HCT116 (cell line): ENCODE measurements at regions not wholly inside any gene's neighbourhood (a gene's known extent, or its start where the extent isn't known, plus 50 kb on each side); places are given as distances from the start of the nearest gene placed in this dataset.

Experiments
- ATAC-seq: fragments of 200-7000 bp; cut with Tn5 transposase; 2 replicates; pipeline ENCODE4 v1.9.1; 2020; ENCODE audit warnings: mild to moderate bottlenecking, moderate library complexity
- BruUV-seq: library from RNA; stranded (reverse); fragments of 400-500 nt; replicated peaks from 2 replicates; lab custom pipeline; 2021; lab: Mats Ljungman, UMichigan
- CTCF ChIA-PET: fragments of 300-600 bp; sonication (Branson Sonifier 250); formaldehyde crosslinking; loops from one replicate; lab custom pipeline; 2021; ENCODE audit warnings: antibody characterized with exemption; lab: Charles Lee
- POLR2A ChIA-PET: fragments of 300-600, 350-600 bp; sonication (Branson Sonifier 250); formaldehyde crosslinking; loops from one replicate; lab custom pipeline; 2021; ENCODE audit warnings: antibody characterized with exemption; lab: Charles Lee
- RAD21 ChIA-PET, 2 experiments: fragments of 300-600 bp; sonication (Branson Sonifier 250); formaldehyde crosslinking; loops; one replicate each; lab custom pipeline; 2023; ENCODE audit warnings: low total read pairs in 2 of 2; ENCODE audit not compliant: uncharacterized antibody in 2 of 2, unreplicated experiment in 2 of 2, low non-redundant PET in 1 of 2; lab: Charles Lee
- DNase-seq: peaks from one replicate; pipeline ENCODE4 v3.0.0-alpha.2; 2010; ENCODE audit warnings: low read depth, low spot score
- H2AFZ ChIP-seq: fragments of 200-600 bp; shearing (Covaris generic), sonication (generic); 2 replicates; pipeline ENCODE4 v1.6.1; 2017; ENCODE audit warnings: low read depth, mixed run types, mixed read lengths, antibody characterized with exemption, low read length; ENCODE audit not compliant: poor library complexity, severe bottlenecking
- H3K27ac ChIP-seq: 2 replicates; pipeline ENCODE4 v1.5.1; 2012; ENCODE audit warnings: low read depth, low read length
- H3K27me3 ChIP-seq: fragments of 200-600 bp; sonication (generic); 2 replicates; pipeline ENCODE4 v1.6.1; 2016; ENCODE audit warnings: mixed run types, low read length, mixed read lengths; ENCODE audit not compliant: insufficient read depth
- H3K36me3 ChIP-seq, 2 experiments: fragments of 200-500 bp in 1 of 2; fragments of 200-600 bp in 1 of 2; sonication (Bioruptor generic) in 1 of 2; sonication (generic) in 1 of 2; 2 replicates each; pipeline versions ENCODE4 v1.5.1 to v1.6.1; 2014 to 2016; ENCODE audit warnings: low read length in 2 of 2, inconsistent platforms in 1 of 2, mixed read lengths in 1 of 2, mixed run types in 1 of 2; ENCODE audit not compliant: insufficient read depth in 2 of 2, control insufficient read depth in 1 of 2
- H3K4me1 ChIP-seq, 2 experiments: fragments of 200-600 bp in 1 of 2; sonication (generic) in 1 of 2; 2 replicates each; pipeline versions ENCODE4 v1.5.1 to v1.6.1; 2012 to 2017; ENCODE audit warnings: low read length in 2 of 2, inconsistent platforms in 1 of 2, mild to moderate bottlenecking in 1 of 2, mixed read lengths in 1 of 2, mixed run types in 1 of 2, moderate library complexity in 1 of 2; ENCODE audit not compliant: insufficient read depth in 2 of 2, control insufficient read depth in 1 of 2
- H3K4me2 ChIP-seq: fragments of 200-600 bp; sonication (generic); 2 replicates; pipeline ENCODE4 v1.6.1; 2017; ENCODE audit warnings: mixed run types, low read length, mixed read lengths
- H3K4me3 ChIP-seq, 2 experiments: fragments of 200-600 bp in 1 of 2; sonication (generic) in 1 of 2; replicated peaks in 1 of 2; 2 replicates each; pipeline ENCODE4 v1.5.1; 2011 to 2016; ENCODE audit warnings: low read length in 2 of 2, control low read depth in 1 of 2, low read depth in 1 of 2, mild to moderate bottlenecking in 1 of 2, mixed read lengths in 1 of 2, mixed run types in 1 of 2
- H3K79me2 ChIP-seq: fragments of 200-600 bp; sonication (generic); 2 replicates; pipeline ENCODE4 v1.6.1; 2017; ENCODE audit warnings: mild to moderate bottlenecking, mixed run types, low read length, moderate library complexity, mixed read lengths; ENCODE audit not compliant: insufficient read depth
- H3K9ac ChIP-seq: fragments of 200-600 bp; sonication (generic); 2 replicates; pipeline ENCODE4 v1.6.1; 2016; ENCODE audit warnings: low read length, mixed read lengths
- H3K9me2 ChIP-seq: fragments of 200-600 bp; sonication (generic), shearing (Covaris generic); 2 replicates; pipeline ENCODE4 v1.6.1; 2017; ENCODE audit warnings: mixed run types, mild to moderate bottlenecking, moderate library complexity; ENCODE audit not compliant: insufficient read depth
- H3K9me3 ChIP-seq, 2 experiments: fragments of 200-500 bp in 1 of 2; fragments of 200-600 bp in 1 of 2; sonication (Bioruptor generic) in 1 of 2; sonication (generic) in 1 of 2; 2 replicates each; pipeline ENCODE4 v1.6.1; 2014 to 2017; ENCODE audit warnings: low read length in 2 of 2, mixed read lengths in 2 of 2, inconsistent platforms in 1 of 2, low read depth in 1 of 2, mild to moderate bottlenecking in 1 of 2, mixed run types in 1 of 2, moderate library complexity in 1 of 2; ENCODE audit not compliant: control insufficient read depth in 1 of 2, insufficient read depth in 1 of 2
- H4K20me1 ChIP-seq: fragments of 200-600 bp; sonication (generic), shearing (Covaris generic); 2 replicates; pipeline ENCODE4 v1.6.1; 2017; ENCODE audit warnings: mixed run types, mild to moderate bottlenecking, moderate library complexity; ENCODE audit not compliant: insufficient read depth
- ELF1 ChIP-seq: IDR thresholded peaks from 2 replicates; pipeline ENCODE4 v1.6.1; 2012; ENCODE audit warnings: low read depth, borderline replicate concordance
- RAD21 ChIP-seq: IDR thresholded peaks from 2 replicates; pipeline ENCODE4 v1.6.1; 2012; ENCODE audit warnings: low read depth, mild to moderate bottlenecking
- ZFX ChIP-seq: fragments of 450-650 bp; IDR thresholded peaks from 2 replicates; pipeline ENCODE4 v1.6.1; 2017
- intact Hi-C: fragments of 100-400 bp; cut with micrococcal nuclease; formaldehyde crosslinking; loops from 2 replicates; pipeline ENCODE4 v1.10.0; 2022
- TF ChIP-seq, protein P1 (sequence below): IDR thresholded peaks from 2 replicates; pipeline ENCODE4 v1.6.1; 2011; ENCODE audit warnings: mild to moderate bottlenecking, low read length, moderate library complexity; ENCODE audit not compliant: insufficient replicate concordance; ENCODE audit errors: extremely low read depth
- TF ChIP-seq, protein P2 (sequence below): IDR thresholded peaks from 2 replicates; pipeline ENCODE4 v1.6.1; 2012; ENCODE audit warnings: low read depth

- RAD21 ChIA-PET = no interaction called here
- Histone ChIP-seq H3K4me1 (no peaks in the 10 kb centered on the region), H3K4me2 (no peak overlapping the region), H3K79me2 (no peaks in the 10 kb centered on the region), H3K9me3 (peaks cover 4 to 8% of the 10 kb centered on the region in 2 experiments; a peak in 2 of 4 replicates), H3K36me3 (no peaks in the 10 kb centered on the region), H2AFZ (no peak overlapping the region), H3K4me3 (no peak overlapping the region), H3K9ac (no peak overlapping the region), H3K9me2 (no peaks in the 10 kb centered on the region), H4K20me1 (no peaks in the 10 kb centered on the region), H3K27ac (no peak overlapping the region), H3K27me3 (no peaks in the 10 kb centered on the region)
- ATAC-seq = no peak
- TF ChIP-seq, protein P1, sequence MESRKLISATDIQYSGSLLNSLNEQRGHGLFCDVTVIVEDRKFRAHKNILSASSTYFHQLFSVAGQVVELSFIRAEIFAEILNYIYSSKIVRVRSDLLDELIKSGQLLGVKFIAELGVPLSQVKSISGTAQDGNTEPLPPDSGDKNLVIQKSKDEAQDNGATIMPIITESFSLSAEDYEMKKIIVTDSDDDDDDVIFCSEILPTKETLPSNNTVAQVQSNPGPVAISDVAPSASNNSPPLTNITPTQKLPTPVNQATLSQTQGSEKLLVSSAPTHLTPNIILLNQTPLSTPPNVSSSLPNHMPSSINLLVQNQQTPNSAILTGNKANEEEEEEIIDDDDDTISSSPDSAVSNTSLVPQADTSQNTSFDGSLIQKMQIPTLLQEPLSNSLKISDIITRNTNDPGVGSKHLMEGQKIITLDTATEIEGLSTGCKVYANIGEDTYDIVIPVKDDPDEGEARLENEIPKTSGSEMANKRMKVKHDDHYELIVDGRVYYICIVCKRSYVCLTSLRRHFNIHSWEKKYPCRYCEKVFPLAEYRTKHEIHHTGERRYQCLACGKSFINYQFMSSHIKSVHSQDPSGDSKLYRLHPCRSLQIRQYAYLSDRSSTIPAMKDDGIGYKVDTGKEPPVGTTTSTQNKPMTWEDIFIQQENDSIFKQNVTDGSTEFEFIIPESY = no peak
- TF ChIP-seq ZFX = no peak
- no peak for TF ChIP-seq RAD21
- TF ChIP-seq ELF1 = no peak
- TF ChIP-seq, protein P2, sequence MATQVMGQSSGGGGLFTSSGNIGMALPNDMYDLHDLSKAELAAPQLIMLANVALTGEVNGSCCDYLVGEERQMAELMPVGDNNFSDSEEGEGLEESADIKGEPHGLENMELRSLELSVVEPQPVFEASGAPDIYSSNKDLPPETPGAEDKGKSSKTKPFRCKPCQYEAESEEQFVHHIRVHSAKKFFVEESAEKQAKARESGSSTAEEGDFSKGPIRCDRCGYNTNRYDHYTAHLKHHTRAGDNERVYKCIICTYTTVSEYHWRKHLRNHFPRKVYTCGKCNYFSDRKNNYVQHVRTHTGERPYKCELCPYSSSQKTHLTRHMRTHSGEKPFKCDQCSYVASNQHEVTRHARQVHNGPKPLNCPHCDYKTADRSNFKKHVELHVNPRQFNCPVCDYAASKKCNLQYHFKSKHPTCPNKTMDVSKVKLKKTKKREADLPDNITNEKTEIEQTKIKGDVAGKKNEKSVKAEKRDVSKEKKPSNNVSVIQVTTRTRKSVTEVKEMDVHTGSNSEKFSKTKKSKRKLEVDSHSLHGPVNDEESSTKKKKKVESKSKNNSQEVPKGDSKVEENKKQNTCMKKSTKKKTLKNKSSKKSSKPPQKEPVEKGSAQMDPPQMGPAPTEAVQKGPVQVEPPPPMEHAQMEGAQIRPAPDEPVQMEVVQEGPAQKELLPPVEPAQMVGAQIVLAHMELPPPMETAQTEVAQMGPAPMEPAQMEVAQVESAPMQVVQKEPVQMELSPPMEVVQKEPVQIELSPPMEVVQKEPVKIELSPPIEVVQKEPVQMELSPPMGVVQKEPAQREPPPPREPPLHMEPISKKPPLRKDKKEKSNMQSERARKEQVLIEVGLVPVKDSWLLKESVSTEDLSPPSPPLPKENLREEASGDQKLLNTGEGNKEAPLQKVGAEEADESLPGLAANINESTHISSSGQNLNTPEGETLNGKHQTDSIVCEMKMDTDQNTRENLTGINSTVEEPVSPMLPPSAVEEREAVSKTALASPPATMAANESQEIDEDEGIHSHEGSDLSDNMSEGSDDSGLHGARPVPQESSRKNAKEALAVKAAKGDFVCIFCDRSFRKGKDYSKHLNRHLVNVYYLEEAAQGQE = no peak
- POLR2A ChIA-PET = no interaction called here
- DNase-seq = no peak
- intact Hi-C loops = no loop called here
- BruUV-seq = no TSS peak
- CTCF ChIA-PET = no interaction called here
Observed at GRCh38 chr2:114346658-114347057, 95.8 kb upstream of the DPP10 start.
